IPS-NIHi11 (cell line): ENCODE measurements at regions not wholly inside any gene's neighbourhood (a gene's known extent, or its start where the extent isn't known, plus 50 kb on each side); places are given as distances from the start of the nearest gene placed in this dataset.
A peak's percentile ranks its signal among the peaks of the same experiment; 100 is the strongest.

Source experiments
- DNase-seq: peaks from one replicate; pipeline ENCODE4 v3.0.0; 2012; ENCODE audit warnings: mixed read lengths, low spot score

- DNase-seq: no peak
Observed at GRCh38 chr18:41829647-41830516, 125.2 kb upstream of the PIK3C3 start.

GRCh38 chr18:41828137-41828536, 126.9 kb upstream of the PIK3C3 start:
- no peak for DNase-seq

GRCh38 chr18:41820784-41821183, 134.2 kb upstream of the PIK3C3 start:
- no peak for DNase-seq

GRCh38 chr18:41818381-41819355, 136.4 kb upstream of the PIK3C3 start:
- no peak for DNase-seq

- DNase-seq: no peak
Observed at GRCh38 chr18:41814651-41815050, 140.4 kb upstream of the PIK3C3 start.

- DNase-seq: no peak
Observed at GRCh38 chr18:41809652-41810051, 145.4 kb upstream of the PIK3C3 start.

- no peak for DNase-seq
Observed at GRCh38 chr18:41805341-41805740, 149.7 kb upstream of the PIK3C3 start.

GRCh38 chr18:41798879-41799278, 156.2 kb upstream of the PIK3C3 start:
- DNase-seq: no peak

- no peak for DNase-seq
Observed at GRCh38 chr18:41790687-41791086, 164.3 kb upstream of the PIK3C3 start.

- no peak for DNase-seq
Observed at GRCh38 chr18:41789001-41789400, 166.0 kb upstream of the PIK3C3 start.

- no peak for DNase-seq
Observed at GRCh38 chr18:41783879-41784278, 171.2 kb upstream of the PIK3C3 start.

GRCh38 chr18:41783065-41783818, 171.8 kb upstream of the PIK3C3 start:
- DNase-seq: no peak

GRCh38 chr18:41771973-41772372, 183.1 kb upstream of the PIK3C3 start:
- no peak for DNase-seq

- DNase-seq: no peak
Observed at GRCh38 chr18:41769265-41769664, 185.8 kb upstream of the PIK3C3 start.

GRCh38 chr18:41768467-41768866, 186.6 kb upstream of the PIK3C3 start:
- DNase-seq: no peak

- peak; percentile 9 for DNase-seq
Observed at GRCh38 chr18:41767960-41768359, 187.1 kb upstream of the PIK3C3 start.

- no peak for DNase-seq
Observed at GRCh38 chr18:41765460-41765859, 189.6 kb upstream of the PIK3C3 start.

- no peak for DNase-seq
Observed at GRCh38 chr18:41763361-41763760, 191.7 kb upstream of the PIK3C3 start.

GRCh38 chr18:41761333-41762018, 193.6 kb upstream of the PIK3C3 start:
- no peak for DNase-seq

GRCh38 chr18:41758534-41758933, 196.5 kb upstream of the PIK3C3 start:
- no peak for DNase-seq

- no peak for DNase-seq
Observed at GRCh38 chr18:41756141-41756540, 198.9 kb upstream of the PIK3C3 start.

GRCh38 chr18:41754332-41754731, 200.7 kb upstream of the PIK3C3 start:
- no peak for DNase-seq
